ENCODE measurements at regions not wholly inside any gene's neighbourhood (a gene's known extent, or its start where the extent isn't known, plus 50 kb on each side); places are given as distances from the start of the nearest gene placed in this dataset.

DNA sequence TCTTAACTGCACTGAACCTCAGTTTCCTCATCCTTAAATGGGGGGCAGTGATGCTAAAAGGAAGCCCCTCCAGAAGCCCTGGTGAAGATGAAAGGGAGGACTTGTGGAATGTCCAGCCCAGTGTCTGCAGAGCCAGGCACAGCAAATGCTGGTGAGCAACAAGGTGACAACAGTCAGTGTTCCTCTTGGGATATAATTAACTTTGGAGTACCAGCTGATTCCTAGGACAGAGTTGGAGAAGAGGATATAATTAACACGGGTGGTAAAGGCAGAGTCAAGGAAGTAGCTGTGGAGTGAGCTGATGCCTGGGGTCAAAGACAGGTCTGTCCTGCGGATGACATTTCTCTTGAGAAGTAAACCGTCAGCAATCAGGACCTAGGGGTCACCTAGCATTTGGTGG is 60.7 kb upstream of the MRPS6 start:
- no peaks in the 10 kb centered on the region for H3K9me3 ChIP-seq (ENCODE audit: low read depth)
- TF ChIP-seq EZH2 (IDR thresholded peaks at IDR 0.05; ENCODE audit: insufficient read depth, poor library complexity, severe bottlenecking) (no peak), EZH2phosphoT487 (IDR thresholded peaks at IDR 0.05; ENCODE audit: insufficient read depth, low read depth) (no peak)
- no peak overlapping the region for H2AFZ ChIP-seq
- H3K27ac ChIP-seq, result no peak overlapping the region
- no peak overlapping the region for H3K9ac ChIP-seq
- in situ Hi-C loops (cut with MboI), result no loop called here
- H3K79me2 ChIP-seq (ENCODE audit: insufficient read depth), result no peaks in the 10 kb centered on the region
- H3K4me2 ChIP-seq (ENCODE audit: unreplicated experiment), result no peak overlapping the region
- H3K4me1 ChIP-seq (ENCODE audit: insufficient read depth), result no peaks in the 10 kb centered on the region
- H3K9me2 ChIP-seq (ENCODE audit: insufficient read depth), result no peaks in the 10 kb centered on the region
- DNase-seq, result no peak
- H3K4me3 ChIP-seq, result no peak overlapping the region
- no peaks in the 10 kb centered on the region for H3K36me3 ChIP-seq (ENCODE audit: low read depth)
- no peaks in the 10 kb centered on the region for H4K20me1 ChIP-seq (ENCODE audit: insufficient read depth)
- H3K27me3 ChIP-seq (replicated peaks; ENCODE audit: insufficient read depth), result no peaks in the 10 kb centered on the region
- 50 to 57% methylated on average over 3 of the region's 3 CpGs for WGBS, 2 experiments (ENCODE audit: low coverage in 1 of 2, low lambda C conversion rate in 2 of 2, missing lambda C conversion rate in 2 of 2)
- no peaks in the 10 kb centered on the region for H3F3A ChIP-seq (ENCODE audit: insufficient read depth)

DNA sequence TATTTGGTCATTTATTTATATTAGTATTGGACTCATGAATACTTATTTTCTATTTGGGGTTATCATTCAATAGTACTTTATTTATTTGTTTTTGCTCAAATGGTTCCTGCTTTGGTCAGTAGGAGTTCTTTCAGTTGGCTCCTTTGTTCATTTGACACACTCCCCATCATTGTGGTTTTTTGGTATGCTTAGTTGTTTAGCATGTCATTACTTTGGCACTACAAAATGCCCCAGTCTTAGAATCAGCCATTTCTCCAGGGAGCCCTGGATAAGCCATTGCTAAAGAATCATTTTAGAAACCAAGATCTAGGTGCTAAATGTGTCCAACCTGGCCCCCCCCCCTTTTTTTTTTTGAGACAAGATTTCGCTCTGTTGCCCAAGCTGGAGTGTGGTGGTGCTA is 61.7 kb upstream of the MRPS6 start:
- no peak overlapping the region for H3K4me2 ChIP-seq (ENCODE audit: unreplicated experiment)
- no peak for TF ChIP-seq EZH2 (IDR thresholded peaks at IDR 0.05; ENCODE audit: insufficient read depth, poor library complexity, severe bottlenecking)
- no peak for TF ChIP-seq EZH2phosphoT487 (IDR thresholded peaks at IDR 0.05; ENCODE audit: insufficient read depth, low read depth)
- H3F3A ChIP-seq (ENCODE audit: insufficient read depth), result no peaks in the 10 kb centered on the region
- no peaks in the 10 kb centered on the region for H3K79me2 ChIP-seq (ENCODE audit: insufficient read depth)
- WGBS, 2 experiments (ENCODE audit: low coverage in 1 of 2, low lambda C conversion rate in 2 of 2, missing lambda C conversion rate in 2 of 2), result 90 to 93% methylated on average over 1 of the region's 1 CpG
- H3K9me2 ChIP-seq (ENCODE audit: insufficient read depth), result no peaks in the 10 kb centered on the region
- H3K27me3 ChIP-seq (replicated peaks; ENCODE audit: insufficient read depth), result no peaks in the 10 kb centered on the region
- H3K9ac ChIP-seq, result no peak overlapping the region
- H3K9me3 ChIP-seq (ENCODE audit: low read depth), result no peaks in the 10 kb centered on the region
- no peak for DNase-seq
- no peak overlapping the region for H2AFZ ChIP-seq
- H3K27ac ChIP-seq, result no peak overlapping the region
- H3K36me3 ChIP-seq (ENCODE audit: low read depth), result no peaks in the 10 kb centered on the region
- H4K20me1 ChIP-seq (ENCODE audit: insufficient read depth), result no peaks in the 10 kb centered on the region
- H3K4me1 ChIP-seq (ENCODE audit: insufficient read depth), result no peaks in the 10 kb centered on the region
- H3K4me3 ChIP-seq, result no peak overlapping the region
- in situ Hi-C loops (cut with MboI), result no loop called here

DNA sequence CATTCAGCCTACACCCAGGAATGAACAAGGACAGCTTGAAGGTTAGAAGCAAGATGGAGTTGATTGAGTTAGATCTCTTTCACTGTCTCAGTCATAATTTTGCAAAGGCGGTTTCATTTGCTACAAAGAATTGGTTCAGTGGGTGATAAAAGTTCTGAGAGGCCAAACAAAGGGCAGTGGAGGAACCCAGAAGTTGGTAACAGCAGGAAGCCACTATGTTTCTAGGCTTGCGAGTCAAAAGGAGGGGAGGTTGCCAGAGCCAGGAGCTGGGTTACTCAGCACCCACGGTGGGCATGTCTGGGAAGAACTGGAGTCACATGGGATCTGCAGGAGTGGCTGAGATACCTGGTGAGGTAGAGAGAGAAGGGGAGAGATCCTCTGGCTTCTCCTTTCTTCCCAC is 64.2 kb upstream of the MRPS6 start:
- H3K9ac ChIP-seq, result no peak overlapping the region
- TF ChIP-seq EZH2 (IDR thresholded peaks at IDR 0.05; ENCODE audit: insufficient read depth, poor library complexity, severe bottlenecking), result no peak
- TF ChIP-seq EZH2phosphoT487 (IDR thresholded peaks at IDR 0.05; ENCODE audit: insufficient read depth, low read depth), result no peak
- no peaks in the 10 kb centered on the region for H4K20me1 ChIP-seq (ENCODE audit: insufficient read depth)
- no peaks in the 10 kb centered on the region for H3K9me3 ChIP-seq (ENCODE audit: low read depth)
- peaks cover 4% of the 10 kb centered on the region for H3F3A ChIP-seq (ENCODE audit: insufficient read depth)
- no peak for DNase-seq
- WGBS, 2 experiments (ENCODE audit: low coverage in 1 of 2, low lambda C conversion rate in 2 of 2, missing lambda C conversion rate in 2 of 2), result 54 to 59% methylated on average over 3 of the region's 3 CpGs
- H2AFZ ChIP-seq, result no peak overlapping the region
- H3K4me3 ChIP-seq, result no peak overlapping the region
- no peaks in the 10 kb centered on the region for H3K27me3 ChIP-seq (replicated peaks; ENCODE audit: insufficient read depth)
- no peak overlapping the region for H3K4me2 ChIP-seq (ENCODE audit: unreplicated experiment)
- no peaks in the 10 kb centered on the region for H3K79me2 ChIP-seq (ENCODE audit: insufficient read depth)
- peaks cover 5% of the 10 kb centered on the region; the same call in 1 of the 2 replicates for H3K4me1 ChIP-seq (ENCODE audit: insufficient read depth)
- H3K27ac ChIP-seq, result no peak overlapping the region
- in situ Hi-C loops (cut with MboI), result no loop called here
- no peaks in the 10 kb centered on the region for H3K9me2 ChIP-seq (ENCODE audit: insufficient read depth)
- H3K36me3 ChIP-seq (ENCODE audit: low read depth), result no peaks in the 10 kb centered on the region

DNA sequence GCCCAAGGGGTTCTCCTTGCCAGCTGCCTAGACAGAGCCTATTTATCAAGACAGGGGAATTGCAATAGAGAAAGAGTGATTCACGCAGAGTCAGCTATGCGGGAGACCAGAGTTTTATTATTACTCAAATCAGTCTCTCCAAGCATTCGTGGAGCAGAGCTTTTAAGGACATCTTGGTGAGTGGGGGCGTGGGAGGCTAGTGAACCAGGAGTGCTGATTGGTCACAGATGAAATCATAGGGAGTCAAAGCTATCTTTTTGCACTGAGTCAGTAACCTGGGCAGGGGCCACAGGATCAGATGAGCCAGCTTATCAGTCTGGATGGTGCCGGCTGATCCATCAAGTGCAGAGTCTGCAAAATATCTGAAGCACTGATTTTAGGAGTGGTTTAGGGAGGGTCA is 64.8 kb upstream of the MRPS6 start:
- no peaks in the 10 kb centered on the region for H4K20me1 ChIP-seq (ENCODE audit: insufficient read depth)
- peaks cover 5% of the 10 kb centered on the region; the same call in 1 of the 2 replicates for H3K4me1 ChIP-seq (ENCODE audit: insufficient read depth)
- no peak overlapping the region for H3K4me2 ChIP-seq (ENCODE audit: unreplicated experiment)
- no peak for DNase-seq
- 56 to 70% methylated on average over 5 of the region's 5 CpGs for WGBS, 2 experiments (ENCODE audit: low coverage in 1 of 2, low lambda C conversion rate in 2 of 2, missing lambda C conversion rate in 2 of 2)
- H3K27ac ChIP-seq, result no peak overlapping the region
- H3K36me3 ChIP-seq (ENCODE audit: low read depth), result no peaks in the 10 kb centered on the region
- no peak overlapping the region for H2AFZ ChIP-seq
- H3K79me2 ChIP-seq (ENCODE audit: insufficient read depth), result no peaks in the 10 kb centered on the region
- no peak overlapping the region for H3K9ac ChIP-seq
- H3F3A ChIP-seq (ENCODE audit: insufficient read depth), result peaks cover 10% of the 10 kb centered on the region
- H3K9me3 ChIP-seq (ENCODE audit: low read depth), result no peaks in the 10 kb centered on the region
- H3K27me3 ChIP-seq (replicated peaks; ENCODE audit: insufficient read depth), result no peaks in the 10 kb centered on the region
- no peak overlapping the region for H3K4me3 ChIP-seq
- in situ Hi-C loops (cut with MboI), result no loop called here
- H3K9me2 ChIP-seq (ENCODE audit: insufficient read depth), result no peaks in the 10 kb centered on the region
- TF ChIP-seq EZH2 (IDR thresholded peaks at IDR 0.05; ENCODE audit: insufficient read depth, poor library complexity, severe bottlenecking) (no peak), EZH2phosphoT487 (IDR thresholded peaks at IDR 0.05; ENCODE audit: insufficient read depth, low read depth) (no peak)

DNA sequence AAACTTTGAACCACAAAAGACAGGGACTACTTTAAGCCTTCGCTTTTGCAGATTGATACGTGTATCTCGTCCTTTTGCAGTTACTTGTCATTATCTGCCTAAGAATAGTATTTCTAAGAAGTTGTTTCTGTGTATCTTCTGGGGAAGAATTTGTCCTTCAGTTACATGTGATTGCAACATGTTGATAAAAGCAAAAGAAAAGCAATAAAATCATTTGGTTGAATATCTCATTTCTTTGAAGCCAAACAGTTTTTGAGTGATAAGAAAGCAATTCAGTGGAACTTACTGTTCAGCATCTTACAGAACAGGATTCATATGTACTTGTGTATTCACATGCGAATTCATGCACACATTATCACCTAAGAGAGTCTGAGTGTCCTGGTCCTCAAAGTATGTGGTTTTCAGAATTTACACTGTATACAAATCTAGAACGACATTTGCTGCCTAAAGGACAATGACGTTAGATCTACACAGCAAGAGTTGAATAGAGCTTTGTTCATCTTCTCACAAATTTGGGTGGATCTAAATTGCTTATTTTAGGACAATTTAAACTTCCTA is 66.7 kb upstream of the MRPS6 start:
- Histone ChIP-seq H4K20me1 (ENCODE audit: insufficient read depth) (no peaks in the 10 kb centered on the region), H3F3A (ENCODE audit: insufficient read depth) (peaks cover 10% of the 10 kb centered on the region), H3K4me2 (ENCODE audit: unreplicated experiment) (no peak overlapping the region), H3K27ac (no peak overlapping the region), H3K9ac (no peak overlapping the region), H3K79me2 (ENCODE audit: insufficient read depth) (no peaks in the 10 kb centered on the region), H3K27me3 (replicated peaks; ENCODE audit: insufficient read depth) (no peaks in the 10 kb centered on the region), H3K9me2 (ENCODE audit: insufficient read depth) (no peaks in the 10 kb centered on the region), H3K36me3 (ENCODE audit: low read depth) (no peaks in the 10 kb centered on the region), H3K4me1 (ENCODE audit: insufficient read depth) (peaks cover 5% of the 10 kb centered on the region; the same call in 1 of the 2 replicates), H2AFZ (no peak overlapping the region), H3K9me3 (ENCODE audit: low read depth) (no peaks in the 10 kb centered on the region), H3K4me3 (no peak overlapping the region)
- in situ Hi-C loops (cut with MboI), result no loop called here
- 58% methylated on average over 6 of the region's 6 CpGs for WGBS, 2 experiments (ENCODE audit: low coverage in 1 of 2, low lambda C conversion rate in 2 of 2, missing lambda C conversion rate in 2 of 2)
- TF ChIP-seq EZH2 (IDR thresholded peaks at IDR 0.05; ENCODE audit: insufficient read depth, poor library complexity, severe bottlenecking) (no peak), EZH2phosphoT487 (IDR thresholded peaks at IDR 0.05; ENCODE audit: insufficient read depth, low read depth) (no peak)
- DNase-seq, result no peak

Measured in GM23248 (cell line).